GM21367 (cell line): ENCODE measurements at regions not wholly inside any gene's neighbourhood (a gene's known extent, or its start where the extent isn't known, plus 50 kb on each side); places are given as distances from the start of the nearest gene placed in this dataset.

Experiments used
- ATAC-seq: cut with Tn5 transposase; IDR thresholded peaks from one replicate; pipeline ENCODE4 v1.9.1; 2021; ENCODE audit not compliant: unreplicated experiment

GRCh38 chr14:65243766-65244442 lies 141.6 kb upstream of the MAX start:
- ATAC-seq: no peak

- ATAC-seq: no peak
These were observed 147.3 kb upstream of the MAX start for GRCh38 chr14:65249471-65250161.

- no peak for ATAC-seq
These were observed 147.8 kb upstream of the MAX start for GRCh38 chr14:65250162-65250495.

GRCh38 chr14:65251213-65251612 lies 148.9 kb upstream of the MAX start:
- ATAC-seq: no peak

GRCh38 chr14:65252482-65253255 lies 150.4 kb upstream of the MAX start:
- no peak for ATAC-seq

GRCh38 chr14:65255029-65255545 lies 152.8 kb upstream of the MAX start:
- no peak for ATAC-seq

GRCh38 chr14:65255583-65256461 lies 153.5 kb upstream of the MAX start:
- ATAC-seq: no peak

GRCh38 chr14:65256714-65257113 lies 154.4 kb upstream of the MAX start:
- ATAC-seq: no peak

GRCh38 chr14:65257425-65257824 lies 155.1 kb upstream of the FUT8 start:
- no peak for ATAC-seq

GRCh38 chr14:65258391-65258790 lies 154.1 kb upstream of the FUT8 start:
- no peak for ATAC-seq

- no peak for ATAC-seq
These were observed 153.5 kb upstream of the FUT8 start for GRCh38 chr14:65259000-65259399.

GRCh38 chr14:65260786-65261185 lies 151.7 kb upstream of the FUT8 start:
- ATAC-seq: no peak

- no peak for ATAC-seq
These were observed 151.1 kb upstream of the FUT8 start for GRCh38 chr14:65261425-65261920.

- ATAC-seq: no peak
These were observed 150.6 kb upstream of the FUT8 start for GRCh38 chr14:65261946-65262345.

GRCh38 chr14:65263177-65263788 lies 149.2 kb upstream of the FUT8 start:
- no peak for ATAC-seq

GRCh38 chr14:65267856-65268255 lies 144.7 kb upstream of the FUT8 start:
- ATAC-seq: no peak

- no peak for ATAC-seq
These were observed 143.9 kb upstream of the FUT8 start for GRCh38 chr14:65268594-65268993.

- ATAC-seq: no peak
These were observed 142.8 kb upstream of the FUT8 start for GRCh38 chr14:65269732-65270131.

GRCh38 chr14:65277027-65277426 lies 135.5 kb upstream of the FUT8 start:
- no peak for ATAC-seq

- ATAC-seq: no peak
These were observed 134.8 kb upstream of the FUT8 start for GRCh38 chr14:65277580-65278270.
